ENCODE measurements at regions not wholly inside any gene's neighbourhood (a gene's known extent, or its start where the extent isn't known, plus 50 kb on each side); places are given as distances from the start of the nearest gene placed in this dataset.
A peak's percentile ranks its signal among the peaks of the same experiment; 100 is the strongest.
"Not testable (repeated sequence)": the region's sequence is repeated elsewhere in the genome, so short reads cannot be mapped to it uniquely, and the experiment has no call there.

DNA sequence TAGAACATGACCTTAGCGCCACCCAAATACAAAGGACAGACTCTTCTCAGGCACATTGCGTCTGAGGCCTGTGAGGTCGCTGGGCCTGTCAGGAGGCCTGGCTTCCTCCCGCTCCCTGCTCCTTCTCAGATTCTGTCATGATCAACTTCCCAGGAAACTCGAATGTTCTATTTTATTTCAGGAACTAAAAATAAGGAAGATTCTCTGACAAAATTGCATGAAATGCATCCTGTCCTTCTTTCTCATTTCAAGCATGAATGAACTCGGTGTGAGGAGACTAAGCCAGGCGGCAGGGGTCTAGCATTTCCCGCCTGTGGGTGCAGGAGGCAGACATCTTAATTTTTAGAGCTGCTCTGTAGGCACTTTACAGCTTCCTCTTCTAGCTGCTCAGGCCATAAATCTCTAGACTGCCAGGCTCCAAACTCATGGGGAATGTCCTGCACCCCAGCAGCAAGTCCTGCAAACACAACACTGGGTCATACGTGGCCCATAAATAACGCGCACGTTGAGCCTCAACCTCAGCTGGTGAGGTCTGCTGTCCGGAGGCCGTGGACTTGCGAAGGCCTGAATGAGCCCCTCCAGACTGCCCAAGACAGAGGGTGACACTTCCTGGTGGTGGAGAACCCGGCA is 109.7 kb upstream of the ZNF236 start:
- ChIA-PET CTCF (no interaction called here), POLR2A (no interaction called here)
- Mint-ChIP-seq H3K4me1 (peaks cover 13% of the 10 kb centered on the region), H3K27ac (no peak overlapping the region), H3K9me3 (no peaks in the 10 kb centered on the region), H3K36me3 (ENCODE audit: low read depth) (no peaks in the 10 kb centered on the region), H3K27me3 (no peaks in the 10 kb centered on the region), H3K4me3 (no peak overlapping the region)
- DNase-seq: no peak

DNA sequence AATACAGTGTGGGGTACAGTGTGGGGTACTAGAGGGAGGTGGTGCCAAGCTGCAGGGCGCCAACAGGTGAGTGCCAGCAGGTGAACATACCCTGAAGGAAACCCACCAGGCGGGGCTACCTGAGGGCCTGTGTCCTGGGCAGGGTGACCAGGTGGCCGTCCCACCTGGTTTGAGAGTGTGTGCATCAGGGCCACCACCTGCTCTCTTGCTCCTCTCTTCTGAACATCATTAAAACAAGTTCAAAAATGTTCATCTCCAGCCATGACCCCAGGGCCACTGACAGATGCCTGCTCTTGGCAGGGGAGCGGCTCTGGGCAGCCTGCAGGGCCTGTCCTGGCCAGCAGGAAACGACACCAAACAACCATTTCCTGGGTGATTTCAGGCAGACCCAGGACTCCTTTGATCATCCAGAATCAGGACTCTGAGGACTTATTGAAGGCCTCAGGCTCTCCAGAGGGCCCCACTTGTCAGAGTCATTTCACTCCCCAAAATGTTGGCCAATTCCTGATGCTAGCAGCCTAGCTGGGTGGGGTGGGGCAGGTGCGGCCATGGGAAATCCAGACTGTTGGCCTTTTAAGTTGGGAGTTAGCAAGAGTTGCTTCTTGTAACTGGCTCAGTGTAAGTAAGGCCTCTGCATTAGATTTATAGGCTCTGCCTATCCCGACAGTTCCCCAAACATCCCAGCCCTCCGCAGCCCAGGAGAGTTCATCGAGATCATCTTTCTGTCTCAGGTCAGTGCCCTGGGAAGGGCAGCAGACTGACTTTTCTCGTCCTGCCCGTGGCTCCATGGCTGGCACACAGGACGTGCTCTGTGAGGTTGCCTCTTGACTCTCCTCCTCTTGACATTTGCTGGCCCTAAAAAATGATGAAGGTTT is 111.5 kb upstream of the ZNF236 start:
- Mint-ChIP-seq H3K4me1 (peaks cover 13% of the 10 kb centered on the region), H3K36me3 (ENCODE audit: low read depth) (no peaks in the 10 kb centered on the region), H3K27ac (peak overlapping the region; percentile 71), H3K27me3 (no peaks in the 10 kb centered on the region), H3K9me3 (no peaks in the 10 kb centered on the region), H3K4me3 (no peak overlapping the region)
- no peak for DNase-seq
- ChIA-PET POLR2A (no interaction called here), CTCF (interaction anchor here (1.2 to 2.6 kb wide), 5 partner anchors 11 to 313 kb away, joined by 3 to 13 read pairs (median 4); no protein-coding TSS in a partner anchor)

GRCh38 chr18:76709659-76710645 is 112.4 kb upstream of the ZNF236 start:
- Mint-ChIP-seq H3K4me3 (no peak overlapping the region), H3K4me1 (peaks cover 13% of the 10 kb centered on the region), H3K27ac (peak overlapping the region; percentile 46), H3K27me3 (peaks cover 6% of the 10 kb centered on the region), H3K9me3 (no peaks in the 10 kb centered on the region), H3K36me3 (ENCODE audit: low read depth) (no peaks in the 10 kb centered on the region)
- DNase-seq: peak; percentile 70
- CTCF ChIA-PET: interaction anchor here (0.6 to 2.6 kb wide), 12 partner anchors 12 to 312 kb away, joined by 3 to 13 read pairs (median 4); no protein-coding TSS in a partner anchor
- POLR2A ChIA-PET: interaction anchor here (0.7 kb wide), 1 partner anchor 351 kb away, joined by 3 read pairs; no protein-coding TSS in a partner anchor

DNA sequence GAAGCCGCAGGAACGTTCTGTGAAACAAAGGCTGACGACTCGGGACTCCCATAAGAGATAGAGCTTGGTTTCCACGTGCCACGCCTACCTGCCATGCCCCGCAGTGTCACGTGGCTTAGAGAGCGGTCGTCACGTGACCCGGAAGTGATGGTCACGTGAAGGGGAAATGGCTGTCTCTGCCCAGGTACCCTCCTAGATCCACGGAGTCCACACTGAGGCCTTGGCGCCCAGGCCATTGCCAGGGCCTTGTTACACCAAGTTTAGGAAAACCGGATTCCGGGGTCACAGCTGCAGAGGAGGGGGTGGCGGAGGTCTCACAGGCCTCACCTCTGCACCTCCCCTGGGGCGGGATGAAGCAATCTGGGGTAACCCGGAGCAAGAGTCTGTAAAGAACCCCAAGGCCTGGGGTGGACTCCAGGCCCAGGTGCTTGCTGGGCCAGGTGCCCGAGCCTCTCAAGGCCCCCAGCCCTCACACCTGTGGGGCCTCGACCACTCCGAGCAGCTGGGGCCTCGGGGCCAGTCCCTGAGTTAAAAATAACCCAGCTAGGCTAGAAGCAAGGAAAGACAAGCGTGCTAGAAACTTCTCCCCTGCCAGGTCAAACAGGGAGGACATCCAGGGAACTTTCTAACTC is 113.5 kb upstream of the ZNF236 start:
- Mint-ChIP-seq H3K4me1 (peaks cover 13% of the 10 kb centered on the region), H3K27me3 (peaks cover 13% of the 10 kb centered on the region), H3K9me3 (no peaks in the 10 kb centered on the region), H3K27ac (peak overlapping the region; percentile 3), H3K36me3 (ENCODE audit: low read depth) (no peaks in the 10 kb centered on the region), H3K4me3 (no peak overlapping the region)
- DNase-seq: no peak
- ChIA-PET CTCF (interaction anchor here (0.8 to 2.6 kb wide), 5 partner anchors 13 to 311 kb away, joined by 3 to 13 read pairs (median 7); no protein-coding TSS in a partner anchor), POLR2A (no interaction called here)

DNA sequence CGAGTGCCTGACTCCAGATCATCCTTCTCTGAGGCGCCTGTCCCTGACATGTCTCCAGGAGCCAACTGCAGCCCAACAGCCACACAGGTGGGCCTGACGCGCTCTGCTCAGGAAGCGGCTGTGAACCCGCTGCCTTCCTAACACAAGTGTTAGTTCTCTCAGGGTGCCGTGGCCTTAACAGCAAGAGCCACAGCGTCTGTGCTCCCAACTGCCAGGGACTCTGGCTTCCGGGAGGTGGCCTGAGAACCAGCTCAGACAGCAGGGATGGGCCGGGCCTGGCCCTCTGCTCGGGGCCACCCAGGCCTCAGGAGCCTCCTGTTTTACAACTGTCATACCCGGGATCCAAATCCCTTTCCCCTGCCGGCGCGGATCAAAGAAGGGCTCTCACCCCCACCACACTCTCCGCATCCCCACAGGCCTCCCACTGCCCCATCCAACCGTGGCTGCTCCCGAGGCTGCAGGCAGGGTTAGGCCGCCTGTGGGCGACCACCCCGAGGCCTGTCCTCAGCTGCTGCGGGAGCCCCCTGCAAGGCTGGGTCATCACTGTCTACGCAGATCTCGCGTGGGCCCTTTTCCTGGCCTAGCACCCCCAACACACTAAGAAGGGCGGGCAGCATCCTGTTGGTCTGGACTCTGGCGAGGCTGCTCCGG is 114.2 kb upstream of the ZNF236 start:
- peaks cover 13% of the 10 kb centered on the region for H3K4me1 Mint-ChIP-seq
- no peaks in the 10 kb centered on the region for H3K9me3 Mint-ChIP-seq
- peak overlapping the region; percentile 3 for H3K27ac Mint-ChIP-seq
- POLR2A ChIA-PET: no interaction called here
- CTCF ChIA-PET: interaction anchor here (1.0 to 2.6 kb wide), 2 partner anchors 309 to 310 kb away, joined by 3 to 13 read pairs; no protein-coding TSS in a partner anchor
- DNase-seq: no peak
- no peak overlapping the region for H3K4me3 Mint-ChIP-seq
- peaks cover 14% of the 10 kb centered on the region for H3K27me3 Mint-ChIP-seq
- no peaks in the 10 kb centered on the region for H3K36me3 Mint-ChIP-seq (ENCODE audit: low read depth)

DNA sequence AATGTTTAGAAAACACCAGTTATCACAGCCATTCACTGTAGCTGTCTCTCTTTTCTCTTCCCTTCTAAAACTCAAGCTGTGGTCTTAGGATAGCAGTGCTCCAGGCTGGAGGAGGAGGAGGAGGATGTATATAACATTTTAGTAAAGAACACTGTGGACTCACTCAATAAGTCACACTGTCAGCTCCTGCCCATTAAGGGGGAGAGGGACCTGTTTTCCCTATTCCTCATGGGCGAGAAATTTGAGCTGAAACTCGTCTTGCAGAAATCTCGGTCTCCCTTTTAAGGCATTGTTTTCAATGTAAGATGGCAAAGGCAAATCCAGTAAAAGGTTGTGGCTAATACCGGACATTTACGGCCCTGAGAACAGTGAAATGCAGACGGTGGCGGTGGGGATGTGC is 114.8 kb upstream of the ZNF236 start:
- ChIA-PET POLR2A (no interaction called here), CTCF (interaction anchor here (1.0 kb wide), 1 partner anchor 309 kb away, joined by 3 read pairs; no protein-coding TSS in a partner anchor)
- peaks cover 13% of the 10 kb centered on the region for H3K4me1 Mint-ChIP-seq
- no peak for DNase-seq
- no peaks in the 10 kb centered on the region for H3K36me3 Mint-ChIP-seq (ENCODE audit: low read depth)
- H3K9me3 Mint-ChIP-seq: no peaks in the 10 kb centered on the region
- no peak overlapping the region for H3K27ac Mint-ChIP-seq
- H3K27me3 Mint-ChIP-seq: peaks cover 20% of the 10 kb centered on the region
- H3K4me3 Mint-ChIP-seq: no peak overlapping the region

DNA sequence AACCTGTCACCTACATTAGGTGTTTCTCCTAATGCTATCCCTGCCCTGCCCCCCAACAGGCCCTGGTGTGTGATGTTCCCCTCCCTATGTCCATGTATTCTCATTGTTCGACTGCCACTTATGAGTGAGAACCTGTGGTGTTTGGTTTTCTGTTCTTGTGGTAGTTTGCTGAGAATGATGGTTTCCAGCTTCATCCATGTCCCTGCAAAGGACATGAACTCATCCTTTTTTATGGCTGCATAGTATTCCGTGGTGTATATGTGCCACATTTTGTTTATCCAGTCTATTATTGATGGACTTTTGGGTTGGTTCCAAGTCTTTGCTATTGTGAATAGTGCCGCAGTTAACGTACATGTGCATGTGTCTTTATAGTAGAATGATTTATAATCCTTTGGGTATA is 117.8 kb upstream of the ZNF236 start:
- POLR2A ChIA-PET; H3K36me3 Mint-ChIP-seq (ENCODE audit: low read depth): not testable (repeated sequence)
- CTCF ChIA-PET: interaction anchor here (1.0 kb wide), 1 partner anchor 10 kb away, joined by 4 read pairs; no protein-coding TSS in a partner anchor

GRCh38 chr18:76699923-76700322 is 122.4 kb upstream of the ZNF236 start:
- Mint-ChIP-seq H3K36me3 (ENCODE audit: low read depth) (no peaks in the 10 kb centered on the region), H3K4me3 (no peak overlapping the region), H3K9me3 (no peaks in the 10 kb centered on the region), H3K27me3 (peaks cover 54% of the 10 kb centered on the region), H3K27ac (no peak overlapping the region), H3K4me1 (no peaks in the 10 kb centered on the region)
- ChIA-PET CTCF (interaction anchor here (0.6 to 0.7 kb wide), 3 partner anchors 323 to 811 kb away, joined by 3 to 7 read pairs (median 4); no protein-coding TSS in a partner anchor), POLR2A (no interaction called here)
- no peak for DNase-seq

More for the DNA sequence above, 117.8 kb upstream of the ZNF236 start:
- H3K27ac Mint-ChIP-seq, H3K4me1 Mint-ChIP-seq, DNase-seq, H3K4me3 Mint-ChIP-seq, H3K9me3 Mint-ChIP-seq: not testable (repeated sequence)
- H3K27me3 Mint-ChIP-seq: peaks cover 34% of the 10 kb centered on the region

DNA sequence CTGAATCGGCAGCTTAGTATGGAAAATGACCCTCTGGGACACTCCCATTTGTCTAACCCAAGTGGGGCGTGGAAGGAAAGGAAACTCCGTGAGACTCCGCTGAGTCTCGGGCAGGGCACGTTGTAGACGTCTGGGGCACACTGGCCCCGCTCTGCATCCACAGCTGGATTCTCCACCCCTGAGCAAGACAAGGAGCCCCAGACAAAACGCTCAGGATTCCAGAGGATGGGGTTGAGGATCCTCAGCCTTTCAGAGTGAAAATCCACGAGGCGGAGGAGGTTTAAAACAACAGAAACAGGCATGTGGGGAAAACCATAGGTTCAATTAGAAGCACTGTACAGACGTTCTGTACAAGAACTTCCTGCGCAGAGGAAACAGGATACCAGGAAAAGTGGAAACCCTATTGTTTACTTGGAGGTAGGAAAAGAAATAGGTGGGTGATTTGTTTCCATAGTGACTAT is 124.9 kb upstream of the ZNF236 start:
- no peak overlapping the region for H3K27ac Mint-ChIP-seq
- no peak overlapping the region for H3K4me3 Mint-ChIP-seq
- no peaks in the 10 kb centered on the region for H3K9me3 Mint-ChIP-seq
- CTCF ChIA-PET: no interaction called here
- POLR2A ChIA-PET: no interaction called here
- DNase-seq: no peak
- no peaks in the 10 kb centered on the region for H3K4me1 Mint-ChIP-seq
- peaks cover 51% of the 10 kb centered on the region for H3K27me3 Mint-ChIP-seq
- no peaks in the 10 kb centered on the region for H3K36me3 Mint-ChIP-seq (ENCODE audit: low read depth)

- Mint-ChIP-seq H3K9me3 (no peaks in the 10 kb centered on the region), H3K27me3 (peaks cover 36% of the 10 kb centered on the region), H3K4me1 (peaks cover 6% of the 10 kb centered on the region), H3K36me3 (ENCODE audit: low read depth) (no peaks in the 10 kb centered on the region), H3K4me3 (no peak overlapping the region), H3K27ac (no peak overlapping the region)
- no peak for DNase-seq
- ChIA-PET CTCF (no interaction called here), POLR2A (no interaction called here)
These were observed 130.6 kb upstream of the ZNF236 start for GRCh38 chr18:76691800-76692199.

DNA sequence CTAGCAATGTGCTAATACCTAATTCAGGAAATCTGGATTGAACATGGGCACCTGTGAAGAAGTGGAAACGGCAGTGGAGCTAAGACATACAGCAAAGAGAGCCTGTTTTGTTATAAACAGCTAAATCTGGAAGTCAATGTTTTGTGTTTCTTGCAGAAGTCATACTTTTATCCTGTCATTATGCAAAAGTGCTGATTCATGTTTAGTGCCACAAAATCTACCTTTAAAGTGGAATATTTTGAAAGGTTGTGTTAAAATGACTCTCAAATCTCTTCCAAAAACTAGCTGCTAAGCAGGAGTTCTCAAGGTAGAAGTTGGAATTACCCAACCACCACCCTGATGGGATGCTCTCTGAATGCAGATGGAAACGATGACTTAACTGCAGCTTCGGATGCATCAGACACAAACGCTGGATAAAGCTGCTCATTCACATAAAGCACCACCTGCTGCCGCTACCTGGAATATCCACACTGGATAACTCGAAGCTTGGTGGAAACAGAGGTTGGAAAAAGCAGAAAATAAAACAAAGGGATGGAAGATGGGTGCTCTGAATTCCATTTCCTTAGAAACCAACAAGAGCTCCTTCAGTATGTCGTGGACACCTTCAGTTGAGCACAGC is 132.6 kb upstream of the ZNF236 start:
- no peaks in the 10 kb centered on the region for H3K36me3 Mint-ChIP-seq (ENCODE audit: low read depth)
- H3K4me3 Mint-ChIP-seq: no peak overlapping the region
- peaks cover 32% of the 10 kb centered on the region for H3K27me3 Mint-ChIP-seq
- no peaks in the 10 kb centered on the region for H3K9me3 Mint-ChIP-seq
- CTCF ChIA-PET: interaction anchor here (1.8 kb wide), 1 partner anchor 19 kb away, joined by 3 read pairs; no protein-coding TSS in a partner anchor
- peaks cover 8% of the 10 kb centered on the region for H3K4me1 Mint-ChIP-seq
- H3K27ac Mint-ChIP-seq: no peak overlapping the region
- DNase-seq: no peak
- POLR2A ChIA-PET: no interaction called here

All from activated CD4-positive, alpha-beta T cell treated with anti-CD3 and anti-CD28 coated beads, Interleukin-2, amount 10 ng/mL, durations not matched to agents 7 days and 5 days (primary cell).